AG04450 (cell line): ENCODE measurements at regions not wholly inside any gene's neighbourhood (a gene's known extent, or its start where the extent isn't known, plus 50 kb on each side); places are given as distances from the start of the nearest gene placed in this dataset.

Experiments
- CTCF ChIA-PET: fragments of 300-600, 350-600 bp; formaldehyde crosslinking; extraction: SDS; loops from one replicate; lab custom pipeline; 2022; ENCODE audit warnings: antibody characterized with exemption, inconsistent platforms; lab: Charles Lee
- POLR2A ChIA-PET: fragments of 350-600 bp; formaldehyde crosslinking; extraction: SDS; loops from one replicate; lab custom pipeline; 2021; ENCODE audit warnings: antibody characterized with exemption, inconsistent platforms; lab: Yijun Ruan, JAX
- DNase-seq: peaks from one replicate; pipeline ENCODE4 v3.0.0-alpha.2; 2011; ENCODE audit warnings: low read depth, low spot score
- H3K27ac ChIP-seq: one replicate; pipeline ENCODE4 v1.5.1; 2012; ENCODE audit warnings: low read depth, low read length, control low read depth
- H3K27me3 ChIP-seq: one replicate; pipeline ENCODE4 v1.6.0; 2012; ENCODE audit warnings: low read length; ENCODE audit not compliant: control insufficient read depth, insufficient read depth
- H3K4me3 ChIP-seq: 2 replicates; pipeline ENCODE4 v1.5.1; 2011; ENCODE audit warnings: mild to moderate bottlenecking, low read depth, low read length, control low read depth
- H3K9me3 ChIP-seq: 2 replicates; pipeline ENCODE4 v1.5.1; 2012; ENCODE audit warnings: low read length; ENCODE audit not compliant: control insufficient read depth, insufficient read depth
- CTCF ChIP-seq: IDR thresholded peaks from 2 replicates; pipeline ENCODE4 v1.5.1; 2011; ENCODE audit warnings: low read depth, low read length, control low read depth, inconsistent platforms

- no peaks in the 10 kb centered on the region for H3K27me3 ChIP-seq
- ChIA-PET POLR2A (no interaction called here), CTCF (no interaction called here)
- DNase-seq: no peak
- TF ChIP-seq CTCF: no peak
- H3K9me3 ChIP-seq: no peaks in the 10 kb centered on the region
- H3K4me3 ChIP-seq: no peak overlapping the region
- H3K27ac ChIP-seq: no peak overlapping the region
Measured at GRCh38 chr19:30900051-30900450, 449.2 kb downstream of the TSHZ3 start.

- TF ChIP-seq CTCF: no peak
- Histone ChIP-seq H3K9me3 (no peaks in the 10 kb centered on the region), H3K27ac (no peak overlapping the region), H3K4me3 (no peak overlapping the region), H3K27me3 (no peaks in the 10 kb centered on the region)
- POLR2A ChIA-PET: no interaction called here
- CTCF ChIA-PET: no interaction called here
- DNase-seq: no peak
Measured at GRCh38 chr19:30898353-30899103, 450.7 kb downstream of the TSHZ3 start.

- CTCF ChIA-PET: no interaction called here
- Histone ChIP-seq H3K9me3 (no peaks in the 10 kb centered on the region), H3K27me3 (no peaks in the 10 kb centered on the region), H3K27ac (no peak overlapping the region), H3K4me3 (no peak overlapping the region)
- POLR2A ChIA-PET: no interaction called here
- TF ChIP-seq CTCF: no peak
- DNase-seq: no peak
Measured at GRCh38 chr19:30897553-30897952, 451.7 kb downstream of the TSHZ3 start.

GRCh38 chr19:30897034-30897433 lies 452.2 kb downstream of the TSHZ3 start:
- H3K27ac ChIP-seq: no peak overlapping the region
- no peak for DNase-seq
- CTCF ChIA-PET: no interaction called here
- no peaks in the 10 kb centered on the region for H3K27me3 ChIP-seq
- no peak overlapping the region for H3K4me3 ChIP-seq
- TF ChIP-seq CTCF: no peak
- POLR2A ChIA-PET: no interaction called here
- H3K9me3 ChIP-seq: no peaks in the 10 kb centered on the region

- CTCF ChIA-PET: no interaction called here
Measured at GRCh38 chr19:30896554-30896953, 452.7 kb downstream of the TSHZ3 start.

More at GRCh38 chr19:30896554-30896953, 452.7 kb downstream of the TSHZ3 start:
- no peak for TF ChIP-seq CTCF
- Histone ChIP-seq H3K27ac (no peak overlapping the region), H3K4me3 (no peak overlapping the region), H3K9me3 (no peaks in the 10 kb centered on the region), H3K27me3 (no peaks in the 10 kb centered on the region)
- POLR2A ChIA-PET: no interaction called here
- no peak for DNase-seq
